A549 (cell line): ENCODE measurements at regions not wholly inside any gene's neighbourhood (a gene's known extent, or its start where the extent isn't known, plus 50 kb on each side); places are given as distances from the start of the nearest gene placed in this dataset.

Experiments used
- ATAC-seq, 2 experiments: fragments of 200-7000 bp in 1 of 2; fragments of >200 bp in 1 of 2; cut with Nextera tagmentation in 1 of 2; cut with Tn5 transposase in 1 of 2; 3 replicates each; pipeline versions ENCODE4 v1.8.0 to v1.9.1; 2018 to 2020; ENCODE audit warnings: mild to moderate bottlenecking in 1 of 2, moderate library complexity in 1 of 2
- CTCF ChIA-PET: fragments of 300-600 bp; sonication (Branson Sonifier 250); formaldehyde crosslinking; extraction: SDS; loops from one replicate; lab custom pipeline; 2021; ENCODE audit warnings: antibody characterized with exemption, inconsistent platforms; lab: Yijun Ruan, JAX
- POLR2A ChIA-PET: fragments of 350-600 bp; formaldehyde crosslinking; extraction: SDS; loops from one replicate; lab custom pipeline; 2021; ENCODE audit warnings: antibody characterized with exemption, inconsistent platforms; lab: Yijun Ruan, JAX
- DNase-seq, 2 experiments: peaks; one replicate each; pipeline versions ENCODE4 v3.0.0 to v3.0.0-alpha.2; 2011 to 2016; ENCODE audit warnings: low read depth in 1 of 2, low spot score in 1 of 2
- FAIRE-seq: peaks from 2 replicates; lab custom pipeline; 2011; peaks lifted over from hg19 to GRCh38; lab: Jason Lieb, UNC
- H3K27ac ChIP-seq, 2 experiments: fragments of >200 bp; sonication (Bioruptor Twin); formaldehyde crosslinking; 3 replicates each; pipeline ENCODE4 v1.5.1; 2016 to 2017
- H3K4me1 ChIP-seq: fragments of >200 bp; sonication (Bioruptor Twin); formaldehyde crosslinking; 3 replicates; pipeline ENCODE4 v1.6.1; 2016
- H3K4me2 ChIP-seq: fragments of >200 bp; sonication (Bioruptor Twin); formaldehyde crosslinking; 3 replicates; pipeline ENCODE4 v1.6.1; 2016
- H3K4me3 ChIP-seq: fragments of >200 bp; sonication (Bioruptor Twin); formaldehyde crosslinking; 3 replicates; pipeline ENCODE4 v1.5.1; 2016
- H3K9me3 ChIP-seq: fragments of >200 bp; sonication (Bioruptor Twin); formaldehyde crosslinking; 3 replicates; pipeline ENCODE4 v1.6.1; 2016
- BHLHE40 ChIP-seq: IDR thresholded peaks from 2 replicates; pipeline ENCODE4 v1.6.1; 2012; ENCODE audit warnings: low read depth, low read length, inconsistent platforms
- CBX2 ChIP-seq: fragments of 200-600 bp; sonication (generic); IDR thresholded peaks from 2 replicates; pipeline ENCODE4 v1.6.1; 2016; ENCODE audit warnings: low read depth, mild to moderate bottlenecking, borderline replicate concordance
- CHD2 ChIP-seq: fragments of 150-350 bp; IDR thresholded peaks from 2 replicates; pipeline ENCODE4 v1.6.1; 2014; ENCODE audit warnings: low read length; ENCODE audit not compliant: partially characterized antibody
- FOSB ChIP-seq: fragments of 250-450 bp; sonication (Bioruptor Pico); IDR thresholded peaks from 2 replicates; pipeline ENCODE4 v1.5.0; 2020; ENCODE audit warnings: mild to moderate bottlenecking, moderate library complexity
- FOSL2 ChIP-seq, 2 experiments: fragments of 450-650 bp in 1 of 2; fragments of >200 bp in 1 of 2; sonication (Bioruptor Twin) in 1 of 2; formaldehyde crosslinking; IDR thresholded peaks; 2 replicates each; pipeline versions ENCODE4 v1.5.0 to v1.6.1; 2016 to 2020; ENCODE audit warnings: mild to moderate bottlenecking in 1 of 2, moderate library complexity in 1 of 2
- GATA3 ChIP-seq: IDR thresholded peaks from 2 replicates; pipeline ENCODE4 v1.6.1; 2012; ENCODE audit warnings: borderline replicate concordance
- HEYL ChIP-seq: fragments of 250-450 bp; sonication (Bioruptor Pico); IDR thresholded peaks from 2 replicates; pipeline ENCODE4 v1.8.0; 2021; ENCODE audit warnings: mild to moderate bottlenecking, moderate library complexity
- HOXB5 ChIP-seq: fragments of 250-450 bp; sonication (Bioruptor Pico); IDR thresholded peaks from 2 replicates; pipeline ENCODE4 v1.5.0; 2020; ENCODE audit warnings: mild to moderate bottlenecking, moderate library complexity
- JUNB ChIP-seq: fragments of >200 bp; sonication (Bioruptor Twin); formaldehyde crosslinking; IDR thresholded peaks from 2 replicates; pipeline ENCODE4 v1.6.1; 2016
- KDM1A ChIP-seq: fragments of 200-600 bp; sonication (generic); IDR thresholded peaks from 2 replicates; pipeline ENCODE4 v1.6.1; 2016; ENCODE audit warnings: low read depth, mild to moderate bottlenecking
- KDM5A ChIP-seq: fragments of 200-600 bp; sonication (generic); IDR thresholded peaks from 2 replicates; pipeline ENCODE4 v1.6.1; 2016; ENCODE audit warnings: antibody characterized with exemption, mild to moderate bottlenecking
- MAFK ChIP-seq: fragments of 450-650 bp; IDR thresholded peaks from 2 replicates; pipeline ENCODE4 v1.6.1; 2014; ENCODE audit not compliant: partially characterized antibody
- MAZ ChIP-seq: fragments of 150-350 bp; IDR thresholded peaks from 2 replicates; pipeline ENCODE4 v1.6.1; 2014; ENCODE audit warnings: antibody characterized with exemption, low read depth, low read length, borderline replicate concordance
- NFE2L2 ChIP-seq: fragments of 150-350 bp; conservative IDR thresholded peaks from 2 replicates; pipeline ENCODE4 v1.6.1; 2014; ENCODE audit warnings: low read length
- NPAS2 ChIP-seq: fragments of 250-450 bp; sonication (Bioruptor Pico); IDR thresholded peaks from 2 replicates; pipeline ENCODE4 v1.8.0; 2022; ENCODE audit warnings: mild to moderate bottlenecking, moderate library complexity, borderline replicate concordance
- POLR2A ChIP-seq: IDR thresholded peaks from 2 replicates; pipeline ENCODE4 v1.6.1; 2012; ENCODE audit warnings: mild to moderate bottlenecking, low read length
- RFX5 ChIP-seq: fragments of 450-650 bp; IDR thresholded peaks from 2 replicates; pipeline ENCODE4 v1.7.1; 2014; ENCODE audit warnings: antibody characterized with exemption, mild to moderate bottlenecking, moderate library complexity
- RNF2 ChIP-seq: fragments of 200-600 bp; sonication (generic); IDR thresholded peaks from 2 replicates; pipeline ENCODE4 v1.6.1; 2016; ENCODE audit warnings: low read depth, mild to moderate bottlenecking, antibody characterized with exemption, moderate library complexity, borderline replicate concordance
- ZFP36 ChIP-seq: fragments of 450-650 bp; IDR thresholded peaks from 2 replicates; pipeline ENCODE4 v1.6.1; 2014; ENCODE audit warnings: borderline replicate concordance; ENCODE audit not compliant: partially characterized antibody
- ZSCAN20 ChIP-seq: fragments of 250-450 bp; sonication (Bioruptor Pico); IDR thresholded peaks from 2 replicates; pipeline ENCODE4 v1.8.0; 2022; ENCODE audit warnings: mild to moderate bottlenecking, moderate library complexity
- WGBS: methylation state at CpG from one replicate; pipeline ENCODE4 v1.1.6; 2017; ENCODE audit errors: missing lambda C conversion rate; 5-methylcytosine and 5-hydroxymethylcytosine counted together
- TF ChIP-seq, protein P1 (sequence below): IDR thresholded peaks from 2 replicates; pipeline ENCODE4 v1.6.1; 2012
- TF ChIP-seq, protein P2 (sequence below): fragments of 200-600 bp; sonication (generic); IDR thresholded peaks from 2 replicates; pipeline ENCODE4 v1.6.1; 2016; ENCODE audit warnings: antibody characterized with exemption, mild to moderate bottlenecking, moderate library complexity
- TF ChIP-seq, protein P3 (sequence below): fragments of 450-650 bp; IDR thresholded peaks from 2 replicates; pipeline ENCODE4 v1.6.1; 2014; ENCODE audit warnings: antibody characterized with exemption
- TF ChIP-seq, protein P4 (sequence below): IDR thresholded peaks from 2 replicates; pipeline ENCODE4 v1.6.1; 2012
- TF ChIP-seq, protein P5 (sequence below): fragments of >200 bp; sonication (Bioruptor Twin); formaldehyde crosslinking; IDR thresholded peaks from 3 replicates; pipeline ENCODE4 v1.6.1; 2016

DNA sequence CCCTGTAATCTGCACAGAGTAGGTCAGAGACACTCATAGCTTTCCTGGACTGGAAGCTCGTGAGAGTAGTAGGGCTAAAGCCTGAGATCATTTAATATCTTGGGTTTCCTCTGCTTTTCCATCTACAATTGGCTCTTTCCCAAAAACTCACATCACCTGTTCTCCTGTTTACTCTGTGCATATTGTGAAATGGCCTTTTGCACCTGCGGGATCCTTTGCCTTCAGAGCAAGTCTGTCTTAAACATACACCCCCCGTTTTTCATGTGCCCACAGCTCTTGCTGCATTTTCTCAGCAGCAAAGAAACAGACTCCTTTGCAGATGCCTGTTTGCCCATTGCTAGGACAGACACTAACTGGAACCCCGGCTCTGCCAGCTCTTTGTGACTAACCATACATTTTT lies 608.3 kb upstream of the PCDH10 start:
- POLR2A ChIA-PET: no interaction called here
- FAIRE-seq: no peak

DNA sequence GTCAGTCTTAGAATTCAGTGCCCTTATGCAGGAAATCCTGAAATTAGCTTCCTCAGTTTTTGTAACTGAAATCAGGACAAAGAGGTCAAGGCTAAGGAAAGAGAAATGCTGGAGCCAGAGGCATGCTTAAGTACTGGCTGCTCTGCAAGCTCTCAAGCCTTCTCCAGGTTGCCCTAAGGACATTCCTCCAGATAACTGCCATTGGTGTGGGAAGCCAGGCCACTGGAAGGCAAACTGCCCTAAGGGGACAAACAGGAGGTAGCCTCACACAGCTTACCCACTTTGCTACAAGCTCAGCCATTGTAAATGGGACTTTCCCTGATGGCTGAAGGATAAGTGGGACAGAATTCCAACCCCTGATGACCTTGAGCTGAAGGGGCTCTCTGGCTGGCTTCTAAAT lies 606.9 kb upstream of the PCDH10 start:
- POLR2A ChIA-PET: no interaction called here
- no peak for ATAC-seq
- Histone ChIP-seq H3K27ac (no peak overlapping the region), H3K9me3 (no peaks in the 10 kb centered on the region), H3K4me3 (no peak overlapping the region), H3K4me2 (no peak overlapping the region), H3K4me1 (no peaks in the 10 kb centered on the region)
- no peak for FAIRE-seq
- CTCF ChIA-PET: no interaction called here
- DNase-seq: no peak
- TF ChIP-seq, protein P1, sequence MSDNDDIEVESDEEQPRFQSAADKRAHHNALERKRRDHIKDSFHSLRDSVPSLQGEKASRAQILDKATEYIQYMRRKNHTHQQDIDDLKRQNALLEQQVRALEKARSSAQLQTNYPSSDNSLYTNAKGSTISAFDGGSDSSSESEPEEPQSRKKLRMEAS: no peak
- TF ChIP-seq, protein P2, sequence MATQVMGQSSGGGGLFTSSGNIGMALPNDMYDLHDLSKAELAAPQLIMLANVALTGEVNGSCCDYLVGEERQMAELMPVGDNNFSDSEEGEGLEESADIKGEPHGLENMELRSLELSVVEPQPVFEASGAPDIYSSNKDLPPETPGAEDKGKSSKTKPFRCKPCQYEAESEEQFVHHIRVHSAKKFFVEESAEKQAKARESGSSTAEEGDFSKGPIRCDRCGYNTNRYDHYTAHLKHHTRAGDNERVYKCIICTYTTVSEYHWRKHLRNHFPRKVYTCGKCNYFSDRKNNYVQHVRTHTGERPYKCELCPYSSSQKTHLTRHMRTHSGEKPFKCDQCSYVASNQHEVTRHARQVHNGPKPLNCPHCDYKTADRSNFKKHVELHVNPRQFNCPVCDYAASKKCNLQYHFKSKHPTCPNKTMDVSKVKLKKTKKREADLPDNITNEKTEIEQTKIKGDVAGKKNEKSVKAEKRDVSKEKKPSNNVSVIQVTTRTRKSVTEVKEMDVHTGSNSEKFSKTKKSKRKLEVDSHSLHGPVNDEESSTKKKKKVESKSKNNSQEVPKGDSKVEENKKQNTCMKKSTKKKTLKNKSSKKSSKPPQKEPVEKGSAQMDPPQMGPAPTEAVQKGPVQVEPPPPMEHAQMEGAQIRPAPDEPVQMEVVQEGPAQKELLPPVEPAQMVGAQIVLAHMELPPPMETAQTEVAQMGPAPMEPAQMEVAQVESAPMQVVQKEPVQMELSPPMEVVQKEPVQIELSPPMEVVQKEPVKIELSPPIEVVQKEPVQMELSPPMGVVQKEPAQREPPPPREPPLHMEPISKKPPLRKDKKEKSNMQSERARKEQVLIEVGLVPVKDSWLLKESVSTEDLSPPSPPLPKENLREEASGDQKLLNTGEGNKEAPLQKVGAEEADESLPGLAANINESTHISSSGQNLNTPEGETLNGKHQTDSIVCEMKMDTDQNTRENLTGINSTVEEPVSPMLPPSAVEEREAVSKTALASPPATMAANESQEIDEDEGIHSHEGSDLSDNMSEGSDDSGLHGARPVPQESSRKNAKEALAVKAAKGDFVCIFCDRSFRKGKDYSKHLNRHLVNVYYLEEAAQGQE: no peak
- no peak for TF ChIP-seq RFX5
- TF ChIP-seq, protein P3, sequence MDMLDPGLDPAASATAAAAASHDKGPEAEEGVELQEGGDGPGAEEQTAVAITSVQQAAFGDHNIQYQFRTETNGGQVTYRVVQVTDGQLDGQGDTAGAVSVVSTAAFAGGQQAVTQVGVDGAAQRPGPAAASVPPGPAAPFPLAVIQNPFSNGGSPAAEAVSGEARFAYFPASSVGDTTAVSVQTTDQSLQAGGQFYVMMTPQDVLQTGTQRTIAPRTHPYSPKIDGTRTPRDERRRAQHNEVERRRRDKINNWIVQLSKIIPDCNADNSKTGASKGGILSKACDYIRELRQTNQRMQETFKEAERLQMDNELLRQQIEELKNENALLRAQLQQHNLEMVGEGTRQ: no peak
- TF ChIP-seq FOSL2 (IDR thresholded peaks at IDR 0.05): no peak
- TF ChIP-seq FOSL2 (CRISPR knock-in tag; IDR thresholded peaks at IDR 0.05): no peak
- no peak for TF ChIP-seq NPAS2
- TF ChIP-seq HOXB5: no peak
- no peak for TF ChIP-seq BHLHE40
- TF ChIP-seq, protein P4, sequence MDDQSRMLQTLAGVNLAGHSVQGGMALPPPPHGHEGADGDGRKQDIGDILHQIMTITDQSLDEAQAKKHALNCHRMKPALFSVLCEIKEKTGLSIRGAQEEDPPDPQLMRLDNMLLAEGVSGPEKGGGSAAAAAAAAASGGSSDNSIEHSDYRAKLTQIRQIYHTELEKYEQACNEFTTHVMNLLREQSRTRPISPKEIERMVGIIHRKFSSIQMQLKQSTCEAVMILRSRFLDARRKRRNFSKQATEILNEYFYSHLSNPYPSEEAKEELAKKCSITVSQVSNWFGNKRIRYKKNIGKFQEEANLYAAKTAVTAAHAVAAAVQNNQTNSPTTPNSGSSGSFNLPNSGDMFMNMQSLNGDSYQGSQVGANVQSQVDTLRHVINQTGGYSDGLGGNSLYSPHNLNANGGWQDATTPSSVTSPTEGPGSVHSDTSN: no peak

More for the DNA sequence above, 608.3 kb upstream of the PCDH10 start:
- no peaks in the 10 kb centered on the region for H3K9me3 ChIP-seq
- H3K27ac ChIP-seq: no peak overlapping the region
- TF ChIP-seq GATA3 (no peak), NFE2L2 (no peak), MAZ (no peak), ZFP36 (no peak), KDM5A (no peak), CHD2 (no peak), POLR2A (no peak), HOXB5 (no peak)
- TF ChIP-seq, protein P4: no peak
- TF ChIP-seq, protein P1: no peak
- H3K4me3 ChIP-seq: no peak overlapping the region
- H3K4me1 ChIP-seq: no peaks in the 10 kb centered on the region
- 17% methylated on average over 4 of the region's 4 CpGs for WGBS
- no peak for DNase-seq
- ATAC-seq: no peak
- CTCF ChIA-PET: no interaction called here
- H3K4me2 ChIP-seq: no peak overlapping the region

DNA sequence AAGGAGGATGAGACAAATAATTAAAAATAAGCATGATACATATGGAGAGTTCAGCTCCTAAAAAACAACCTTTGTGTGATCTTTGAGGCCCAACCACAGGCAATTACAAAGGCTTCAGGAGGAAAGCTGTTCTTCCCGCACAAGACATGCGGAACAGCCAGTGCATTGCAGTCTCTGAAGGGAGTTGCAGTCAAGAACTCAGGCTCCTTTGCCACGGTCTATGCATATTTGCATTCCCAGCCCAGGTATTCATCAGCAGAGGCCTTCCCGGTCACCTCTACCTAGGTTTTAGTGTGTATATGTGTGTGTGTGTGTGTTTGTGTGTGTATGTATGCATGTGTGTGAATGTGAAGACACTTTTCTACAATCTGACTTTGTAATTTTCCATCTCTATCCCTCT lies 600.6 kb upstream of the PCDH10 start:
- DNase-seq (no peak), ATAC-seq (no peak), FAIRE-seq (no peak)
- Histone ChIP-seq H3K27ac (no peak overlapping the region), H3K4me2 (no peak overlapping the region), H3K4me3 (no peak overlapping the region), H3K9me3 (no peaks in the 10 kb centered on the region), H3K4me1 (no peaks in the 10 kb centered on the region)
- WGBS: 44% methylated on average over 4 of the region's 4 CpGs
- POLR2A ChIA-PET: no interaction called here
- CTCF ChIA-PET: no interaction called here
- no peak for TF ChIP-seq CBX2
- TF ChIP-seq FOSB: no peak
- TF ChIP-seq, protein P5, sequence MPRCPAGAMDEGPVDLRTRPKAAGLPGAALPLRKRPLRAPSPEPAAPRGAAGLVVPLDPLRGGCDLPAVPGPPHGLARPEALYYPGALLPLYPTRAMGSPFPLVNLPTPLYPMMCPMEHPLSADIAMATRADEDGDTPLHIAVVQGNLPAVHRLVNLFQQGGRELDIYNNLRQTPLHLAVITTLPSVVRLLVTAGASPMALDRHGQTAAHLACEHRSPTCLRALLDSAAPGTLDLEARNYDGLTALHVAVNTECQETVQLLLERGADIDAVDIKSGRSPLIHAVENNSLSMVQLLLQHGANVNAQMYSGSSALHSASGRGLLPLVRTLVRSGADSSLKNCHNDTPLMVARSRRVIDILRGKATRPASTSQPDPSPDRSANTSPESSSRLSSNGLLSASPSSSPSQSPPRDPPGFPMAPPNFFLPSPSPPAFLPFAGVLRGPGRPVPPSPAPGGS: no peak
- TF ChIP-seq, protein P1: no peak
- no peak for TF ChIP-seq JUNB
- no peak for TF ChIP-seq MAFK
- no peak for TF ChIP-seq POLR2A
- TF ChIP-seq RNF2: no peak
- TF ChIP-seq ZSCAN20 (CRISPR knock-in tag): no peak
- no peak for TF ChIP-seq KDM1A
- TF ChIP-seq HEYL (CRISPR knock-in tag): no peak
